A549 (cell line): ENCODE measurements at regions not wholly inside any gene's neighbourhood (a gene's known extent, or its start where the extent isn't known, plus 50 kb on each side); places are given as distances from the start of the nearest gene placed in this dataset.

Experiments
- CBX8 ChIP-seq: fragments of 200-600 bp; sonication (generic); IDR thresholded peaks from 2 replicates; pipeline ENCODE4 v1.6.1; 2016
- CHD2 ChIP-seq: fragments of 150-350 bp; IDR thresholded peaks from 2 replicates; pipeline ENCODE4 v1.6.1; 2014; ENCODE audit warnings: low read length; ENCODE audit not compliant: partially characterized antibody
- CTCF ChIP-seq: fragments of >200 bp; sonication (Bioruptor Twin); formaldehyde crosslinking; IDR thresholded peaks from 3 replicates; pipeline ENCODE4 v1.5.1; 2016
- E2F6 ChIP-seq: IDR thresholded peaks from 2 replicates; pipeline ENCODE4 v1.6.1; 2012; ENCODE audit warnings: low read depth, borderline replicate concordance
- EP300 ChIP-seq, 2 experiments: fragments of >200 bp; sonication (Bioruptor Twin); formaldehyde crosslinking; IDR thresholded peaks; 2 replicates in 1 of 2; 3 replicates in 1 of 2; pipeline ENCODE4 v1.6.1; 2016 to 2017
- GATA3 ChIP-seq: IDR thresholded peaks from 2 replicates; pipeline ENCODE4 v1.6.1; 2012; ENCODE audit warnings: borderline replicate concordance
- HOXA7 ChIP-seq: fragments of 250-450 bp; sonication (Bioruptor Pico); IDR thresholded peaks from 2 replicates; pipeline ENCODE4 v1.5.0; 2020; ENCODE audit warnings: mild to moderate bottlenecking, moderate library complexity
- KDM5A ChIP-seq: fragments of 200-600 bp; sonication (generic); IDR thresholded peaks from 2 replicates; pipeline ENCODE4 v1.6.1; 2016; ENCODE audit warnings: antibody characterized with exemption, mild to moderate bottlenecking
- PBX3 ChIP-seq: IDR thresholded peaks from 2 replicates; pipeline ENCODE4 v1.6.1; 2012
- POLR2A ChIP-seq: IDR thresholded peaks from 2 replicates; pipeline ENCODE4 v1.6.1; 2012; ENCODE audit warnings: mild to moderate bottlenecking, low read length
- RAD21 ChIP-seq, 2 experiments: fragments of >200 bp in 1 of 2; sonication (Bioruptor Twin) in 1 of 2; formaldehyde crosslinking in 1 of 2; IDR thresholded peaks in 1 of 2; conservative IDR thresholded peaks in 1 of 2; 2 replicates in 1 of 2; 3 replicates in 1 of 2; pipeline ENCODE4 v1.6.1; 2012 to 2018; ENCODE audit warnings: inconsistent platforms in 1 of 2
- RCOR1 ChIP-seq: fragments of 150-350 bp; IDR thresholded peaks from 2 replicates; pipeline ENCODE4 v1.6.1; 2014; ENCODE audit warnings: antibody characterized with exemption, low read length, low read depth
- REST ChIP-seq: fragments of 200-600 bp; sonication (generic); IDR thresholded peaks from 2 replicates; pipeline ENCODE4 v1.6.1; 2016; ENCODE audit warnings: antibody characterized with exemption, mild to moderate bottlenecking, moderate library complexity

GRCh38 chr11:130655300-130655699 lies 206.9 kb downstream of the ADAMTS15 start:
- TF ChIP-seq POLR2A (no peak), CTCF (no peak), EP300 (IDR thresholded peaks at IDR 0.05) (no peak), KDM5A (no peak), CBX8 (no peak), E2F6 (no peak), RCOR1 (no peak), HOXA7 (CRISPR knock-in tag) (no peak), RAD21 (conservative IDR thresholded peaks at IDR 0.05 in 1 of 2, IDR thresholded peaks at IDR 0.05 in 1 of 2) (no peak), REST (no peak), GATA3 (no peak), PBX3 (no peak), CHD2 (no peak)
